Trophoblast cell (in vitro differentiated cells and primary cell): ENCODE measurements at regions not wholly inside any gene's neighbourhood (a gene's known extent, or its start where the extent isn't known, plus 50 kb on each side); places are given as distances from the start of the nearest gene placed in this dataset.
"Not testable (repeated sequence)": the region's sequence is repeated elsewhere in the genome, so short reads cannot be mapped to it uniquely, and the experiment has no call there.

ENCODE experiments used
- DNase-seq, 2 donors: peaks; one replicate each; pipeline ENCODE4 v3.0.0-alpha.2; 2016
- H2AFZ ChIP-seq: 2 replicates; pipeline ENCODE4 v1.6.1; 2013; ENCODE audit warnings: low read length, moderate library complexity, mild to moderate bottlenecking; ENCODE audit not compliant: insufficient read depth, poor library complexity
- H2AK5ac ChIP-seq: 2 replicates; pipeline ENCODE4 v1.6.1; 2013; ENCODE audit warnings: mild to moderate bottlenecking, low read length
- H2BK120ac ChIP-seq: 2 replicates; pipeline ENCODE4 v1.6.1; 2013; ENCODE audit warnings: low read length, mild to moderate bottlenecking, moderate library complexity; ENCODE audit not compliant: insufficient read depth, poor library complexity
- H2BK12ac ChIP-seq: 2 replicates; pipeline ENCODE4 v1.6.1; 2013; ENCODE audit warnings: mild to moderate bottlenecking, low read length, moderate library complexity
- H2BK5ac ChIP-seq: 2 replicates; pipeline ENCODE4 v1.6.1; 2013; ENCODE audit warnings: low read length, low read depth, moderate library complexity, mild to moderate bottlenecking; ENCODE audit not compliant: poor library complexity
- H3K14ac ChIP-seq: 2 replicates; pipeline ENCODE4 v1.6.1; 2013; ENCODE audit warnings: mild to moderate bottlenecking, low read length
- H3K18ac ChIP-seq: 2 replicates; pipeline ENCODE4 v1.6.1; 2013; ENCODE audit warnings: mild to moderate bottlenecking, low read length
- H3K23ac ChIP-seq: 2 replicates; pipeline ENCODE4 v1.6.1; 2013; ENCODE audit warnings: low read length
- H3K27ac ChIP-seq: 2 replicates; pipeline ENCODE4 v1.5.1; 2013; ENCODE audit warnings: low read depth, mild to moderate bottlenecking, inconsistent platforms, low read length, moderate library complexity
- H3K27me3 ChIP-seq: 2 replicates; pipeline ENCODE4 v1.6.1; 2013; ENCODE audit warnings: inconsistent platforms, mild to moderate bottlenecking, low read length, moderate library complexity; ENCODE audit not compliant: insufficient read depth
- H3K36me3 ChIP-seq, 2 experiments: 1 replicate in 1 of 2; 2 replicates in 1 of 2; pipeline ENCODE4 v1.6.1; 2013; ENCODE audit warnings: low read length in 2 of 2, mild to moderate bottlenecking in 2 of 2, moderate library complexity in 1 of 2; ENCODE audit not compliant: insufficient read depth in 2 of 2, control insufficient read depth in 1 of 2
- H3K4ac ChIP-seq: 2 replicates; pipeline ENCODE4 v1.6.1; 2013; ENCODE audit warnings: low read depth, mild to moderate bottlenecking, low read length, moderate library complexity
- H3K4me1 ChIP-seq, 2 experiments: 1 replicate in 1 of 2; 2 replicates in 1 of 2; pipeline ENCODE4 v1.6.1; 2013; ENCODE audit warnings: low read length in 2 of 2, mild to moderate bottlenecking in 2 of 2, moderate library complexity in 1 of 2; ENCODE audit not compliant: insufficient read depth in 2 of 2, control insufficient read depth in 1 of 2
- H3K4me2 ChIP-seq: 2 replicates; pipeline ENCODE4 v1.6.1; 2013; ENCODE audit warnings: inconsistent platforms, mild to moderate bottlenecking, low read length, moderate library complexity
- H3K4me3 ChIP-seq: 2 replicates; pipeline ENCODE4 v1.5.1; 2013; ENCODE audit warnings: mild to moderate bottlenecking, low read depth, low read length, inconsistent platforms
- H3K79me1 ChIP-seq: one replicate; pipeline ENCODE4 v1.6.1; 2013; ENCODE audit warnings: low read length
- H3K79me2 ChIP-seq: 2 replicates; pipeline ENCODE4 v1.6.1; 2013; ENCODE audit warnings: low read length, mild to moderate bottlenecking; ENCODE audit not compliant: control insufficient read depth, insufficient read depth, poor library complexity
- H3K9ac ChIP-seq: 2 replicates; pipeline ENCODE4 v1.6.1; 2013; ENCODE audit warnings: mild to moderate bottlenecking, low read length
- H3K9me3 ChIP-seq: 2 replicates; pipeline ENCODE4 v1.6.1; 2013; ENCODE audit warnings: low read depth, mild to moderate bottlenecking, control low read depth, inconsistent platforms, low read length; ENCODE audit not compliant: insufficient read depth
- H4K12ac ChIP-seq: 2 replicates; pipeline ENCODE4 v1.6.1; 2013; ENCODE audit warnings: low read depth, mild to moderate bottlenecking, low read length, moderate library complexity
- H4K8ac ChIP-seq: 2 replicates; pipeline ENCODE4 v1.6.1; 2013; ENCODE audit warnings: low read depth, mild to moderate bottlenecking, low read length, moderate library complexity
- H4K91ac ChIP-seq: one replicate; pipeline ENCODE4 v1.6.1; 2013; ENCODE audit warnings: low read depth, mild to moderate bottlenecking, low read length, moderate library complexity
- WGBS: extraction: QIAGEN DNeasy Blood & Tissue Kit; methylation state at CpG from one replicate; pipeline ENCODE4 v1.1.7; 2013; ENCODE audit warnings: missing lambda C conversion rate; ENCODE audit not compliant: insufficient read length, insufficient coverage; ENCODE audit errors: extremely low coverage; 5-methylcytosine and 5-hydroxymethylcytosine counted together

DNA sequence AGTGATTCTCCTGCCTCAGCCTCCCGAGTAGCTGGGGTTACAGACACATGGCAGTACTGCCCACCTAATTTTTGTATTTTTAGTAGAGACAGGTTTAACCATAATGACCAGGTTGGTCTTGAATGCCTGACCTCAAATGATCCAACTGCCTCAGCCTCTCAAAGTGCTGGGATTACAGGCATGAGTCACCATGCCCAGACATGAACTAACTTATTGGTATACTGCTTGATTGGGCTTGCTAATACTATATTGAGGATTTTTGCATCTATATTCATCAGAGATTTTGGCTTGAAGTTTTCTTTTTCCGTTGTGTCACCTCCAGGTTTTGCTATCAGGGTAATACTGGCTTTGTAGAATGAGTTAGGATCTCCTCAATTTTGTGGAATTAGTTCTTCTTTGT, 706.1 kb upstream of the HS6ST1 start:
- H3K79me2 ChIP-seq = no peaks in the 10 kb centered on the region
- no peak overlapping the region for H3K14ac ChIP-seq
- H3K4ac ChIP-seq = no peak overlapping the region
- H3K79me1 ChIP-seq = no peaks in the 10 kb centered on the region
- no peaks in the 10 kb centered on the region for H3K9me3 ChIP-seq
- no peak overlapping the region for H2BK5ac ChIP-seq
- H3K4me3 ChIP-seq = no peak overlapping the region
- H4K12ac ChIP-seq = no peak overlapping the region
- no CpG with 5 or more reads among the region's 2 CpGs for WGBS
- no peak overlapping the region for H2AK5ac ChIP-seq
- H3K23ac ChIP-seq = no peak overlapping the region
- H3K27ac ChIP-seq = no peak overlapping the region
- no peak overlapping the region for H3K18ac ChIP-seq
- H2BK120ac ChIP-seq = no peak overlapping the region
- no peaks in the 10 kb centered on the region for H3K27me3 ChIP-seq
- no peak overlapping the region for H4K91ac ChIP-seq
- no peak overlapping the region for H4K8ac ChIP-seq
- no peak overlapping the region for H3K9ac ChIP-seq
- no peak overlapping the region for H2AFZ ChIP-seq
- H3K4me2 ChIP-seq = no peak overlapping the region
- H3K36me3 ChIP-seq = no peaks in the 10 kb centered on the region
- no peak for DNase-seq
- no peaks in the 10 kb centered on the region for H3K4me1 ChIP-seq
- H2BK12ac ChIP-seq = no peak overlapping the region

DNA sequence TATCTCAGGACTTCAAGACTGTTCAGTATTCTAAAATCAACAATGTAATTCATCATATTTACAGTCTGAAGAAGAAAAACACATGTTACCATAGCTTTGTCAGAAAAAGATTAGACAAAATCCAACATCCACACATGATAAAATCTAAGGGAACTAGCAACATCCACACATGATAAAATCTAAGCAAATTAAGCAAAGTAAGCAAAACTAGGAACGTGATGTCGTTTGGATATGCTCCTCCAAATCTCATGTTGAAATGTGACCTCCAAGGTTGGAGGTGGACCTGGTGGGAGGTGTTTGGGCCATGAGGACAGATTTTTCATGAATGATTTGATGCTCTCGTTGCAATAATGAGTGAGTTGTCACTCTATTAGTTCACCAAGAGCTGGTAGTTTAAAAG, 717.3 kb upstream of the HS6ST1 start:
- H4K12ac ChIP-seq = no peak overlapping the region
- no peak overlapping the region for H2BK120ac ChIP-seq
- no peak overlapping the region for H2AK5ac ChIP-seq
- no peak for DNase-seq
- no peak overlapping the region for H3K14ac ChIP-seq
- no peak overlapping the region for H3K23ac ChIP-seq
- H4K91ac ChIP-seq = no peak overlapping the region
- no peak overlapping the region for H3K4me2 ChIP-seq
- no CpG with 5 or more reads among the region's 3 CpGs for WGBS
- H3K9ac ChIP-seq = no peak overlapping the region
- H3K79me2 ChIP-seq = no peaks in the 10 kb centered on the region
- H3K27ac ChIP-seq = no peak overlapping the region
- no peak overlapping the region for H3K4me3 ChIP-seq
- no peak overlapping the region for H2BK5ac ChIP-seq
- H2BK12ac ChIP-seq = no peak overlapping the region
- no peak overlapping the region for H3K18ac ChIP-seq
- no peaks in the 10 kb centered on the region for H3K4me1 ChIP-seq
- no peak overlapping the region for H4K8ac ChIP-seq
- no peaks in the 10 kb centered on the region for H3K9me3 ChIP-seq
- no peaks in the 10 kb centered on the region for H3K36me3 ChIP-seq
- no peak overlapping the region for H3K4ac ChIP-seq
- H3K27me3 ChIP-seq = no peaks in the 10 kb centered on the region
- H3K79me1 ChIP-seq = no peaks in the 10 kb centered on the region
- no peak overlapping the region for H2AFZ ChIP-seq

DNA sequence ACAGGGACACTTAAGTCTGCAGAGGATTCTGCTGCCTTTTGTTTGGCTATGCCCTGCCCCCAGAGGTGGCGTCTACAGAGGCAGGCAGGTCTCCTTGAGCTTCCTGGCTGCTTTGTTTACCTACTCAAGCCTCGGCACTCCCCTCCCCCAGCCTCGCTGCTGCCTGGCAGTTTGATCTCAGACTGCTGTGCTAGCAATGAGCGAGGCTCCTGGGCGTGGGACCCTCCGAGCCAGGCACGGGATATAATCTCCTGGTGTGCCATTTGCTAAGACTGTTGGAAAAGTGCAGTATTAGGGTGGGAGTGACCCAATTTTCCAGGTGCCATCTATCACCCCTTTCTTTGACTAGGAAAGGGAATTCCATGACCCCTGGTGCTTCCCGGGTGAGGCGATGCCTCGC, 725.0 kb upstream of the HS6ST1 start:
- H3K4ac ChIP-seq, H3K27ac ChIP-seq, H3K79me1 ChIP-seq, H2BK5ac ChIP-seq, H2AK5ac ChIP-seq, H3K36me3 ChIP-seq, H3K9ac ChIP-seq, H3K4me3 ChIP-seq, H3K4me2 ChIP-seq, H4K91ac ChIP-seq, H2BK120ac ChIP-seq, DNase-seq, H3K9me3 ChIP-seq, H3K79me2 ChIP-seq, H2AFZ ChIP-seq, H3K4me1 ChIP-seq, H3K18ac ChIP-seq, H4K8ac ChIP-seq, H4K12ac ChIP-seq, H3K23ac ChIP-seq, H3K27me3 ChIP-seq, H2BK12ac ChIP-seq, H3K14ac ChIP-seq: not testable (repeated sequence)
- WGBS = no CpG with 5 or more reads among the region's 10 CpGs

DNA sequence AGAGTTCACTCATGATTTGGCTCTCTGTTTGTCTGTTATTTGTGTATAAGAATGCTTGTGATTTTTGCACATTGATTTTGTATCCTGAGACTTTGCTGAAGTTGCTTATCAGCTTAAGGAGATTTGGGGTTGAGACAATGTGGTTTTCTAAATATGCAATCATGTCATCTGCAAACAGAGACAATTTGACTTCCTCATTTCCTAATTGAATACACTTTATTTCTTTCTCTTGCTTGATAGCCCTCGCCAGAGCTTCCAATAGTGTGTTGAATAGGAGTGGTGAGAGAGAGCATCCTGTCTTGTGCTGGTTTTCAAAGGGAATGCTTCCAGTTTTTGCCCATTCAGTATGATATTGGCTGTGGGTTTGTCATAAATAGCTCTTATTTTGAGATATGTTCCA, 727.8 kb upstream of the HS6ST1 start:
- not testable (repeated sequence) for H2BK12ac ChIP-seq, H3K4me2 ChIP-seq, H4K12ac ChIP-seq, H2AK5ac ChIP-seq, H3K79me1 ChIP-seq, H2BK5ac ChIP-seq, H4K8ac ChIP-seq, H3K18ac ChIP-seq, H2AFZ ChIP-seq, H4K91ac ChIP-seq, H3K79me2 ChIP-seq, DNase-seq, H3K23ac ChIP-seq, H3K4me3 ChIP-seq, H3K27ac ChIP-seq, H3K4me1 ChIP-seq, H3K4ac ChIP-seq, H3K14ac ChIP-seq, H3K9ac ChIP-seq, H3K9me3 ChIP-seq, H2BK120ac ChIP-seq, H3K36me3 ChIP-seq, H3K27me3 ChIP-seq
- WGBS = no CpG with 5 or more reads among the region's 1 CpG
